Mesendoderm (in vitro differentiated cells): ENCODE measurements at regions not wholly inside any gene's neighbourhood (a gene's known extent, or its start where the extent isn't known, plus 50 kb on each side); places are given as distances from the start of the nearest gene placed in this dataset.

ENCODE experiments used
- DNase-seq: peaks from one replicate; pipeline ENCODE4 v3.0.0; 2013
- H2AK5ac ChIP-seq: 2 replicates; pipeline ENCODE4 v1.6.1; 2013; ENCODE audit warnings: low read length, inconsistent platforms
- H2BK120ac ChIP-seq: 2 replicates; pipeline ENCODE4 v1.6.1; 2013; ENCODE audit warnings: low read depth, mild to moderate bottlenecking, low read length, moderate library complexity, mixed read lengths
- H2BK15ac ChIP-seq: replicated peaks from 2 replicates; pipeline ENCODE4 v1.6.1; 2013; ENCODE audit warnings: low read depth, mild to moderate bottlenecking, moderate library complexity
- H2BK5ac ChIP-seq: 2 replicates; pipeline ENCODE4 v1.6.1; 2013; ENCODE audit warnings: low read length, inconsistent platforms
- H3K18ac ChIP-seq: 2 replicates; pipeline ENCODE4 v1.6.1; 2013; ENCODE audit warnings: mild to moderate bottlenecking, low read length, mixed read lengths
- H3K23ac ChIP-seq: one replicate; pipeline ENCODE4 v1.6.1; 2013; ENCODE audit warnings: low read length
- H3K27ac ChIP-seq: 2 replicates; pipeline ENCODE4 v1.5.1; 2013; ENCODE audit warnings: low read depth, mild to moderate bottlenecking, inconsistent platforms, low read length, moderate library complexity
- H3K27me3 ChIP-seq: 2 replicates; pipeline ENCODE4 v1.6.1; 2013; ENCODE audit warnings: low read length, control low read depth, mild to moderate bottlenecking, inconsistent platforms; ENCODE audit not compliant: insufficient read depth, poor library complexity
- H3K36me3 ChIP-seq: 2 replicates; pipeline ENCODE4 v1.6.1; 2013; ENCODE audit warnings: low read length, inconsistent platforms; ENCODE audit not compliant: control insufficient read depth, insufficient read depth
- H3K4ac ChIP-seq: one replicate; pipeline ENCODE4 v1.6.1; 2013; ENCODE audit warnings: low read depth, mild to moderate bottlenecking, low read length, moderate library complexity
- H3K4me1 ChIP-seq: 2 replicates; pipeline ENCODE4 v1.6.1; 2013; ENCODE audit warnings: low read depth, low read length, inconsistent platforms; ENCODE audit not compliant: control insufficient read depth
- H3K4me2 ChIP-seq: 2 replicates; pipeline ENCODE4 v1.6.1; 2013; ENCODE audit warnings: low read length
- H3K4me3 ChIP-seq: 2 replicates; pipeline ENCODE4 v1.5.1; 2013; ENCODE audit warnings: mild to moderate bottlenecking, low read length
- H3K56ac ChIP-seq: one replicate; pipeline ENCODE4 v1.6.1; 2013; ENCODE audit warnings: low read length
- H3K79me1 ChIP-seq: 2 replicates; pipeline ENCODE4 v1.6.1; 2013; ENCODE audit warnings: low read length, inconsistent platforms
- H3K79me2 ChIP-seq: 2 replicates; pipeline ENCODE4 v1.6.1; 2013; ENCODE audit warnings: mild to moderate bottlenecking, low read length; ENCODE audit not compliant: control insufficient read depth, insufficient read depth
- H3K9ac ChIP-seq: 2 replicates; pipeline ENCODE4 v1.6.1; 2013; ENCODE audit warnings: low read length, inconsistent platforms
- H4K5ac ChIP-seq: one replicate; pipeline ENCODE4 v1.6.1; 2013; ENCODE audit warnings: low read length
- H4K8ac ChIP-seq: one replicate; pipeline ENCODE4 v1.6.1; 2013; ENCODE audit warnings: low read depth, mild to moderate bottlenecking, control low read depth, low read length, moderate library complexity
- WGBS: extraction: QIAGEN DNeasy Blood & Tissue Kit; methylation state at CpG from one replicate; pipeline ENCODE4 v1.1.7; 2013; ENCODE audit warnings: low lambda C conversion rate, missing lambda C conversion rate; ENCODE audit not compliant: insufficient coverage; ENCODE audit errors: extremely low coverage; 5-methylcytosine and 5-hydroxymethylcytosine counted together

DNA sequence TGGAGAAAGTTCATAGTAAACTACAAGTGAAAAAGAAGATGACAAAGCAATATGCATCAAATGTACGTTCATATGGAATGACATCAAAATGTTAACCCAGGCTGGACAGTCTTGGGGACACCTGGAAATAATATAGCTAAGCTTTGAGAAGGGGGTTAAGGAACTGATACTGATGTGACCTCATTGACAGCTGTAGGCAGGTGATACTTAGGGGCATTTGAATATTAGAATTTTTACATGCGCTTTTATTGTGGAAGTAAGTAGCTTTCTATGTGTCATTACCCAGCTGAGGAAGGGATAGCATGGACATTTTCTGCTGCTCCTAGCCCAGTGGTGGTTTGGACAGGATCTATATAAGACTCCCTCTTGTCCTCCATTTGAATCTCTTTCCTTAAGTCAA lies 299.7 kb downstream of the CWC27 start:
- Histone ChIP-seq H3K36me3 (no peaks in the 10 kb centered on the region), H3K23ac (no peak overlapping the region), H4K8ac (no peak overlapping the region), H3K79me2 (no peaks in the 10 kb centered on the region), H3K4me1 (peaks cover 2% of the 10 kb centered on the region), H2AK5ac (no peak overlapping the region), H3K9ac (no peak overlapping the region), H3K4me2 (no peak overlapping the region), H3K27ac (no peak overlapping the region), H3K79me1 (no peaks in the 10 kb centered on the region), H2BK120ac (no peak overlapping the region), H3K27me3 (no peaks in the 10 kb centered on the region), H2BK15ac (no peak overlapping the region), H3K18ac (no peak overlapping the region), H4K5ac (no peak overlapping the region), H2BK5ac (no peak overlapping the region), H3K4me3 (no peak overlapping the region), H3K56ac (no peak overlapping the region), H3K4ac (no peak overlapping the region)
- no CpG with 5 or more reads among the region's 2 CpGs for WGBS
- DNase-seq, result no peak

DNA sequence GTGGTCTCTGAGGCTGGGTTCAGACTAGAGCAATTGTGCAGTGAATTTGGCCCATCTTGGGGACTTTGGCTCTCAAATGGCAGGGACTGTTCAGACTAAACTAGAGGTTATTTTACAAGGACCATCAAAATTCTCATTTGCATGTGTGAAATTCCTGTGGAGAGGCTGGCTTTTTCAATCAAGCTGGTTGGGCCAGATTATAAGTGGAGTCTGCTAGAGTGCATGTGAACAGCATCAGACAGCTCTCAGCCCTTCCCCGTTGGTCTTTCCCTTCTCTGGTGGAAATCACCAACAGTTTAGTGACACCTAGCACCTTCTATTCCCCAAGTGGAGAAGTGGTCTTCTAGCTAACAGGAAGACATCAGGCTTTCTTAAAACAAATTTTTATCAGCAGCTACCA lies 301.3 kb downstream of the CWC27 start:
- no peak overlapping the region for H2BK120ac ChIP-seq
- H2AK5ac ChIP-seq, result no peak overlapping the region
- H4K8ac ChIP-seq, result no peak overlapping the region
- no peak overlapping the region for H3K9ac ChIP-seq
- H3K18ac ChIP-seq, result no peak overlapping the region
- no peaks in the 10 kb centered on the region for H3K79me1 ChIP-seq
- no CpG with 5 or more reads among the region's 1 CpG for WGBS
- H3K27me3 ChIP-seq, result no peaks in the 10 kb centered on the region
- H3K79me2 ChIP-seq, result no peaks in the 10 kb centered on the region
- no peak overlapping the region for H3K4me2 ChIP-seq
- H3K4me3 ChIP-seq, result no peak overlapping the region
- no peaks in the 10 kb centered on the region for H3K36me3 ChIP-seq
- peaks cover 2% of the 10 kb centered on the region for H3K4me1 ChIP-seq
- H4K5ac ChIP-seq, result no peak overlapping the region
- H3K23ac ChIP-seq, result no peak overlapping the region
- no peak overlapping the region for H3K56ac ChIP-seq
- no peak overlapping the region for H3K27ac ChIP-seq
- H2BK15ac ChIP-seq, result no peak overlapping the region
- H3K4ac ChIP-seq, result no peak overlapping the region
- DNase-seq, result peak; percentile 65
- H2BK5ac ChIP-seq, result no peak overlapping the region

DNA sequence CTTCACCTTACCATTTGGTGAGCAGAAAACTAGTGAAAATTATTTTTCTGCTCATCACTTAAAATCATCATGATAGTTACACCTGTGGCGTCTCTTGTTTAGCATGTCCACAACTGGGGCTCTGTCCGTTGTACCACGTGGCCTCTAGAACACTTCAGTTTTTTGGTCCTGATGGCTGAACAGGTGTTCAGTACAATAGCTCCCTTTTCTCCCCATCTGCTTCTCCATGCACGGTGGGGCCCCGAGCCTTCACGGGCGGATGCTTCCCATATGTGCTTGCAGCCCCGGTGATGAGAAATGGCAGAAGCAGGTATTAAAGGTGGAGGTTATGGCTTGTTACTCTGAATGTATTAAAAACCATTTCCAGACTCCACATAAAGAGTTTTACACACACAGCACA lies 304.1 kb downstream of the CWC27 start:
- Histone ChIP-seq H3K27ac (no peak overlapping the region), H2BK120ac (no peak overlapping the region), H3K27me3 (no peaks in the 10 kb centered on the region), H2AK5ac (no peak overlapping the region), H2BK15ac (no peak overlapping the region), H3K18ac (no peak overlapping the region), H3K9ac (no peak overlapping the region), H4K5ac (no peak overlapping the region), H3K79me2 (no peaks in the 10 kb centered on the region), H3K36me3 (no peaks in the 10 kb centered on the region), H2BK5ac (no peak overlapping the region), H3K23ac (no peak overlapping the region), H4K8ac (no peak overlapping the region), H3K4me2 (no peak overlapping the region), H3K4ac (no peak overlapping the region), H3K56ac (no peak overlapping the region), H3K4me3 (no peak overlapping the region), H3K4me1 (peaks cover 13% of the 10 kb centered on the region), H3K79me1 (no peaks in the 10 kb centered on the region)
- no CpG with 5 or more reads among the region's 8 CpGs for WGBS
- DNase-seq, result no peak

DNA sequence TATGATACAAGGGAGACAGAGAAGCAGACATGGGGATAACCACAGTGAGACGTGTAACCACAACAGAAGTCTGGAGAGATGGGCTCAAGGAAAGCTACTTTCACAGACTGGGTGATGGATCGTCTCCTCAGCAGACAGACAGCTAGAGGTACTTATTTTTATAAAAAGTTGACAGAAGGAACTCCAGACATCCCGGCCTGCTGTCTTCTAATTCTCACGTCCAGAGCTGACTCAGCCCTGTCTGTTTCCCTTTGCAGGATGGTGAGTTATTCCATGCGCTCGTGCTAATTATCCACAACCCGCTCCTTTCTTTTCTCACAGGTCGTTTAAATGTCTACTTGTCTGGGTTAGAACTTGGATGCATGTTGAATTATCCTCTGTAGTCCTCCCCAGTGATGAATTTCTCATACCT lies 304.5 kb downstream of the CWC27 start:
- WGBS, result no CpG with 5 or more reads among the region's 8 CpGs
- no peak overlapping the region for H3K18ac ChIP-seq
- no peaks in the 10 kb centered on the region for H3K79me2 ChIP-seq
- H2BK15ac ChIP-seq, result no peak overlapping the region
- no peak overlapping the region for H2AK5ac ChIP-seq
- H2BK120ac ChIP-seq, result no peak overlapping the region
- H4K5ac ChIP-seq, result no peak overlapping the region
- H3K9ac ChIP-seq, result no peak overlapping the region
- no peak overlapping the region for H3K4me3 ChIP-seq
- no peaks in the 10 kb centered on the region for H3K27me3 ChIP-seq
- DNase-seq, result no peak
- no peak overlapping the region for H3K56ac ChIP-seq
- no peak overlapping the region for H2BK5ac ChIP-seq
- no peak overlapping the region for H3K27ac ChIP-seq
- no peak overlapping the region for H4K8ac ChIP-seq
- no peak overlapping the region for H3K23ac ChIP-seq
- no peaks in the 10 kb centered on the region for H3K36me3 ChIP-seq
- no peak overlapping the region for H3K4me2 ChIP-seq
- no peak overlapping the region for H3K4ac ChIP-seq
- H3K79me1 ChIP-seq, result no peaks in the 10 kb centered on the region
- H3K4me1 ChIP-seq, result peaks cover 13% of the 10 kb centered on the region

DNA sequence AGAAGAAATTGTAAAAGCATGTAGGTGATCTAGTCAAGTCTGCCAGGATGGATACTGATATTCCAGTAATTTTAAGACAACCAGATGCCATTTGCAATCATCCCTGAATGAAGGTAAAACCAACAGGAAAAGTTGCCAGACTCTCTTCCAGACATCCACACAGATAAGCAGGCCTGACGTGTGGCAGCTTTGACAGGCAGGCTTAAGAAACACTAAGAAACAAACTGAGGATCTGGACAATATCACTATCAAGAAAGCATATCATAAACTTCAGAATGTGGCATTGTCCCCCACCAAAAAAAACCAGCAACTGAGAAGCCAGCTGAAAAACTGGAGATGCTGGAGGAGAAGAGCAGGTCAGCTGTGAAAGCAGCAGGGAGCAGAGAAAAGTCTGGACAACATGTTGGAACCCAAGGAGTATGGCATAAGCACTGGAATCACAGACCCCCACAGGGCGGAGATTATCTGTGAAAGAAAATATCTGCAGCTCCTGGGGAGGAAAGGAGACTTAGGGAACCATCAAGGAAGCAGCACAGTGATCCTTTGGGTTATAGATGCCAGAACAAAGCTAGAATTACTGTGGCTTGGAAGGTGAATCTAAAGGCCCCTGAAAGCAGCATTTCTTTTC lies 307.0 kb downstream of the CWC27 start:
- Histone ChIP-seq H3K36me3 (no peaks in the 10 kb centered on the region), H3K23ac (no peak overlapping the region), H3K18ac (peak overlapping the region; percentile 56), H3K4me2 (no peak overlapping the region), H3K4ac (peak overlapping the region; percentile 97), H3K27me3 (no peaks in the 10 kb centered on the region), H3K4me3 (no peak overlapping the region), H3K4me1 (peaks cover 13% of the 10 kb centered on the region), H2BK5ac (peak overlapping the region; percentile 65), H3K79me2 (no peaks in the 10 kb centered on the region), H4K5ac (no peak overlapping the region), H3K9ac (no peak overlapping the region), H2BK120ac (no peak overlapping the region), H4K8ac (no peak overlapping the region), H3K27ac (peak overlapping the region; percentile 58), H3K56ac (peak overlapping the region; percentile 70), H2BK15ac (no peak overlapping the region), H2AK5ac (no peak overlapping the region), H3K79me1 (no peaks in the 10 kb centered on the region)
- DNase-seq, result peak; percentile 83
- no CpG with 5 or more reads among the region's 2 CpGs for WGBS

DNA sequence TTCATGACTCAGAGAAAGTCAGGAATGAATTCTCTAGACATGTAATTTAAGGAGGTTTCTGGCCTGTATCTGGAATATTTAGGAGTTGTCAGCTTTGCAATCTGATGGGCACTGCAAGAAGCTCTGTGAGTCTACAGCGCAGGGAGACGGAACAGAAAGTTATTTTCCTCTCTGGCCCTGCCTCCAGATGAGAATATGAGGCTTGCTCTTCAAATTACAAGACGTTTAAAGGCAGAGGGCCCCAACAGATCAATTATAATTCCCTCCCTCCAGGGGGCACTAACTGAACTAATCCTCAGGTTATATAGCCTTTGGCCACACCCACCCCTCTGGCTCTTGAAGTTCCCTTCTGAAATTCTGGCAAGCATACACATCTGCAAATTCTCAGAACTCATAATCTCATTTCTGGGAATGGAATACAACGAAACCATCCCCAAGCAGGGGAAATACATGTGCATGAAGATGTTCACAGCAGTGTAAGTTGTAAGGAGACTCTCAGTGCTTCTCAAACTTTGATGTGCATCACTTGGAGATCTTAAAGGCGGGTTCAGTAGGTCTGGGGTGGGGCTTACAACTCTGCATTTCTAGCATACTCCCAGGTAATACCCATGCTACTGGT lies 307.6 kb downstream of the CWC27 start:
- no peak overlapping the region for H3K4me2 ChIP-seq

More for the DNA sequence above, 307.6 kb downstream of the CWC27 start:
- Histone ChIP-seq H3K4me3 (no peak overlapping the region), H3K4me1 (peaks cover 13% of the 10 kb centered on the region), H3K27ac (peak overlapping the region; percentile 58), H4K5ac (no peak overlapping the region), H3K56ac (peak overlapping the region; percentile 70), H2BK5ac (peak overlapping the region; percentile 65), H3K27me3 (no peaks in the 10 kb centered on the region), H3K18ac (peak overlapping the region; percentile 69), H3K9ac (peak overlapping the region; percentile 28), H3K23ac (no peak overlapping the region), H4K8ac (no peak overlapping the region), H3K4ac (peak overlapping the region; percentile 97), H2BK15ac (peak overlapping the region; percentile 57), H3K79me2 (no peaks in the 10 kb centered on the region), H3K79me1 (no peaks in the 10 kb centered on the region), H3K36me3 (no peaks in the 10 kb centered on the region), H2BK120ac (peak overlapping the region; percentile 64), H2AK5ac (no peak overlapping the region)
- peak; percentile 86 for DNase-seq
- WGBS, result no CpG with 5 or more reads among the region's 5 CpGs
